ENCODE measurements at regions not wholly inside any gene's neighbourhood (a gene's known extent, or its start where the extent isn't known, plus 50 kb on each side); places are given as distances from the start of the nearest gene placed in this dataset.

GRCh38 chr12:88923631-88924030 is 343.4 kb upstream of the KITLG start:
- Histone ChIP-seq H3K9me3 (ENCODE audit: control insufficient read depth, low read length) (no peaks in the 10 kb centered on the region), H4K8ac (ENCODE audit: low read length) (no peak overlapping the region), H3K4me1 (ENCODE audit: control insufficient read depth, insufficient read depth, low read depth, low read length) (peaks cover 2% of the 10 kb centered on the region), H2BK12ac (ENCODE audit: low read length in 2 of 2) (no peak overlapping the region), H3K36me3 (ENCODE audit: control insufficient read depth in 1 of 2, insufficient read depth in 2 of 2, low read depth in 1 of 2, low read length in 2 of 2) (no peaks in the 10 kb centered on the region), H2BK15ac (ENCODE audit: low read depth, poor library complexity, severe bottlenecking) (no peak overlapping the region), H3K27ac (ENCODE audit: low read length, poor library complexity, severe bottlenecking) (no peak overlapping the region), H4K91ac (ENCODE audit: low read length) (no peak overlapping the region), H3K18ac (ENCODE audit: low read depth in 1 of 2, low read length in 2 of 2) (no peak overlapping the region), H3K79me1 (replicated peaks; ENCODE audit: low read length, poor library complexity, severe bottlenecking) (no peaks in the 10 kb centered on the region), H3K23ac (ENCODE audit: low read length in 2 of 2) (no peak overlapping the region), H2BK5ac (ENCODE audit: low read depth, low read length, poor library complexity, severe bottlenecking) (no peak overlapping the region), H2BK120ac (ENCODE audit: low read depth, low read length) (no peak overlapping the region), H3K4me3 (ENCODE audit: insufficient read depth in 1 of 2, low read depth in 1 of 2, low read length in 2 of 2) (no peak overlapping the region), H3K14ac (ENCODE audit: low read length in 2 of 2) (no peak overlapping the region), H3K4me2 (ENCODE audit: low read length, poor library complexity, severe bottlenecking) (no peak overlapping the region), H3K4ac (ENCODE audit: low read depth in 1 of 2, low read length in 2 of 2) (no peak overlapping the region), H3K9ac (ENCODE audit: low read length) (no peak overlapping the region), H2AK5ac (ENCODE audit: low read length, severe bottlenecking) (no peak overlapping the region), H3K27me3 (ENCODE audit: control insufficient read depth in 1 of 2, insufficient read depth in 1 of 2, low read length in 2 of 2) (no peaks in the 10 kb centered on the region), H2AFZ (ENCODE audit: low read depth, low read length) (no peak overlapping the region)
- WGBS: 95% methylated on average over 1 of the region's 3 CpGs
- DNase-seq: no peak

GRCh38 chr12:88922816-88923215 is 342.5 kb upstream of the KITLG start:
- H3K36me3 ChIP-seq (ENCODE audit: control insufficient read depth in 1 of 2, insufficient read depth in 2 of 2, low read depth in 1 of 2, low read length in 2 of 2): no peaks in the 10 kb centered on the region
- H3K4me3 ChIP-seq (ENCODE audit: insufficient read depth in 1 of 2, low read depth in 1 of 2, low read length in 2 of 2): no peak overlapping the region
- H3K23ac ChIP-seq (ENCODE audit: low read length in 2 of 2): no peak overlapping the region
- no peak overlapping the region for H3K4me2 ChIP-seq (ENCODE audit: low read length, poor library complexity, severe bottlenecking)
- H3K4ac ChIP-seq (ENCODE audit: low read depth in 1 of 2, low read length in 2 of 2): no peak overlapping the region
- no peak overlapping the region for H4K91ac ChIP-seq (ENCODE audit: low read length)
- no peak overlapping the region for H3K14ac ChIP-seq (ENCODE audit: low read length in 2 of 2)
- H3K4me1 ChIP-seq (ENCODE audit: control insufficient read depth, insufficient read depth, low read depth, low read length): peaks cover 2% of the 10 kb centered on the region
- H3K79me1 ChIP-seq (replicated peaks; ENCODE audit: low read length, poor library complexity, severe bottlenecking): no peaks in the 10 kb centered on the region
- WGBS: no CpG with 5 or more reads among the region's 1 CpG
- H2AFZ ChIP-seq (ENCODE audit: low read depth, low read length): no peak overlapping the region
- H3K18ac ChIP-seq (ENCODE audit: low read depth in 1 of 2, low read length in 2 of 2): no peak overlapping the region
- no peak for DNase-seq
- H3K27ac ChIP-seq (ENCODE audit: low read length, poor library complexity, severe bottlenecking): no peak overlapping the region
- no peaks in the 10 kb centered on the region for H3K27me3 ChIP-seq (ENCODE audit: control insufficient read depth in 1 of 2, insufficient read depth in 1 of 2, low read length in 2 of 2)
- H2BK15ac ChIP-seq (ENCODE audit: low read depth, poor library complexity, severe bottlenecking): no peak overlapping the region
- peak overlapping the region; percentile 48 for H3K9ac ChIP-seq (ENCODE audit: low read length)
- H2AK5ac ChIP-seq (ENCODE audit: low read length, severe bottlenecking): no peak overlapping the region
- H4K8ac ChIP-seq (ENCODE audit: low read length): no peak overlapping the region
- H2BK12ac ChIP-seq (ENCODE audit: low read length in 2 of 2): no peak overlapping the region
- H3K9me3 ChIP-seq (ENCODE audit: control insufficient read depth, low read length): no peaks in the 10 kb centered on the region
- no peak overlapping the region for H2BK120ac ChIP-seq (ENCODE audit: low read depth, low read length)
- no peak overlapping the region for H2BK5ac ChIP-seq (ENCODE audit: low read depth, low read length, poor library complexity, severe bottlenecking)

- WGBS: 64% methylated on average over 3 of the region's 3 CpGs
- no peak overlapping the region for H3K18ac ChIP-seq (ENCODE audit: low read depth in 1 of 2, low read length in 2 of 2)
- no peak overlapping the region for H4K91ac ChIP-seq (ENCODE audit: low read length)
- H2BK5ac ChIP-seq (ENCODE audit: low read depth, low read length, poor library complexity, severe bottlenecking): no peak overlapping the region
- no peak overlapping the region for H3K4ac ChIP-seq (ENCODE audit: low read depth in 1 of 2, low read length in 2 of 2)
- H2BK12ac ChIP-seq (ENCODE audit: low read length in 2 of 2): no peak overlapping the region
- H4K8ac ChIP-seq (ENCODE audit: low read length): no peak overlapping the region
- H2BK15ac ChIP-seq (ENCODE audit: low read depth, poor library complexity, severe bottlenecking): no peak overlapping the region
- no peak overlapping the region for H2AFZ ChIP-seq (ENCODE audit: low read depth, low read length)
- peaks cover 2% of the 10 kb centered on the region for H3K4me1 ChIP-seq (ENCODE audit: control insufficient read depth, insufficient read depth, low read depth, low read length)
- H2BK120ac ChIP-seq (ENCODE audit: low read depth, low read length): no peak overlapping the region
- H3K4me3 ChIP-seq (ENCODE audit: insufficient read depth in 1 of 2, low read depth in 1 of 2, low read length in 2 of 2): no peak overlapping the region
- no peaks in the 10 kb centered on the region for H3K36me3 ChIP-seq (ENCODE audit: control insufficient read depth in 1 of 2, insufficient read depth in 2 of 2, low read depth in 1 of 2, low read length in 2 of 2)
- no peaks in the 10 kb centered on the region for H3K79me1 ChIP-seq (replicated peaks; ENCODE audit: low read length, poor library complexity, severe bottlenecking)
- H3K14ac ChIP-seq (ENCODE audit: low read length in 2 of 2): no peak overlapping the region
- no peak overlapping the region for H3K23ac ChIP-seq (ENCODE audit: low read length in 2 of 2)
- H3K9ac ChIP-seq (ENCODE audit: low read length): no peak overlapping the region
- H3K27me3 ChIP-seq (ENCODE audit: control insufficient read depth in 1 of 2, insufficient read depth in 1 of 2, low read length in 2 of 2): no peaks in the 10 kb centered on the region
- H3K27ac ChIP-seq (ENCODE audit: low read length, poor library complexity, severe bottlenecking): no peak overlapping the region
- H3K4me2 ChIP-seq (ENCODE audit: low read length, poor library complexity, severe bottlenecking): no peak overlapping the region
- no peak overlapping the region for H2AK5ac ChIP-seq (ENCODE audit: low read length, severe bottlenecking)
- DNase-seq: no peak
- H3K9me3 ChIP-seq (ENCODE audit: control insufficient read depth, low read length): no peaks in the 10 kb centered on the region
Observed at GRCh38 chr12:88921890-88922532, 341.7 kb upstream of the KITLG start.

GRCh38 chr12:88921434-88921833 is 341.2 kb upstream of the KITLG start:
- Histone ChIP-seq H2BK120ac (ENCODE audit: low read depth, low read length) (no peak overlapping the region), H3K9me3 (ENCODE audit: control insufficient read depth, low read length) (no peaks in the 10 kb centered on the region), H3K9ac (ENCODE audit: low read length) (no peak overlapping the region), H2BK5ac (ENCODE audit: low read depth, low read length, poor library complexity, severe bottlenecking) (no peak overlapping the region), H2BK15ac (ENCODE audit: low read depth, poor library complexity, severe bottlenecking) (no peak overlapping the region), H3K36me3 (ENCODE audit: control insufficient read depth in 1 of 2, insufficient read depth in 2 of 2, low read depth in 1 of 2, low read length in 2 of 2) (no peaks in the 10 kb centered on the region), H3K23ac (ENCODE audit: low read length in 2 of 2) (no peak overlapping the region), H3K4me3 (ENCODE audit: insufficient read depth in 1 of 2, low read depth in 1 of 2, low read length in 2 of 2) (no peak overlapping the region), H2AK5ac (ENCODE audit: low read length, severe bottlenecking) (no peak overlapping the region), H3K27me3 (ENCODE audit: control insufficient read depth in 1 of 2, insufficient read depth in 1 of 2, low read length in 2 of 2) (no peaks in the 10 kb centered on the region), H4K91ac (ENCODE audit: low read length) (no peak overlapping the region), H3K27ac (ENCODE audit: low read length, poor library complexity, severe bottlenecking) (no peak overlapping the region), H3K14ac (ENCODE audit: low read length in 2 of 2) (no peak overlapping the region), H3K79me1 (replicated peaks; ENCODE audit: low read length, poor library complexity, severe bottlenecking) (no peaks in the 10 kb centered on the region), H3K4ac (ENCODE audit: low read depth in 1 of 2, low read length in 2 of 2) (no peak overlapping the region), H2AFZ (ENCODE audit: low read depth, low read length) (no peak overlapping the region), H2BK12ac (ENCODE audit: low read length in 2 of 2) (no peak overlapping the region), H4K8ac (ENCODE audit: low read length) (no peak overlapping the region), H3K4me1 (ENCODE audit: control insufficient read depth, insufficient read depth, low read depth, low read length) (peaks cover 1% of the 10 kb centered on the region), H3K18ac (ENCODE audit: low read depth in 1 of 2, low read length in 2 of 2) (no peak overlapping the region), H3K4me2 (ENCODE audit: low read length, poor library complexity, severe bottlenecking) (no peak overlapping the region)
- 73% methylated on average over 1 of the region's 1 CpG for WGBS
- no peak for DNase-seq
